ENCODE measurements at regions not wholly inside any gene's neighbourhood (a gene's known extent, or its start where the extent isn't known, plus 50 kb on each side); places are given as distances from the start of the nearest gene placed in this dataset.

DNA sequence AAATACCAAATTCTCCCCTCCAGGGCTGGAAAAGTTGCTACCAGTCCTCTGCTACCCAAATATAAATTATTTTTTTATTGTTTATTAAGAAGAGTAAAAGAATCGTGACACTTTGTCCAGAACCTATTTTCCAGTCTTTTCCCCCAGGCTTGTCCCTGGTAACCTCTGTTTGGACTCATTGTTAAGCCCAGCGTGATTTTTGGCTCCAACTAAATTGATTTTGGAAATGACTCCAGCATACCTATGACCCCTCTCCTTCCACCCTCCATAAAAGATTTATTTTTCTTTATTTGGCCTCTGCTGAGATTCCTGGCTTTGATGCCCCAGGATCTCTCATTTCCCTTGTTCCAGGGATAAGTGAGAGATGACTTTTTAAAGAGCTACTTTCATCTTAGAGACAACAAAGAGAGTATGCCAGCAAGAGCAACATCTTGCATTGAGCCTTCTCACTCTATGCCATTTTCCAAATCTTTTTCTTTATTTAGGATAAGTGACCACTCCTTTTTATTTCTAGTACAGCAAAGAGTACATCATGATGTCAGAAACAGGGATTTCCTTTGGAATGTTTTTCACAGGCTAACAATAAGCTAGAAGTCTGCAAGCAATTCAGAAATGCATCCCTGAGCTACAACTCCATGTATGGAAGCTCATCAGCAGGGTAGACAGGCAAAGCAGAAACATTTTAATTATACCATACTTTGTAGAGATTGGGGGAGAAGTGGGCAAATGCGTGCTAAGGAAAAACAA, 75.8 kb downstream of the DAD1 start:
- no peak for TF ChIP-seq CTCF (IDR thresholded peaks at IDR 0.05; ENCODE audit: insufficient read depth, missing control alignments)
- no peak for FAIRE-seq
- no peak for DNase-seq (ENCODE audit: insufficient read length, low spot score)

GRCh38 chr14:22512106-22512814, 76.8 kb downstream of the DAD1 start:
- no peak for DNase-seq (ENCODE audit: insufficient read length, low spot score)
- FAIRE-seq, result no peak
- TF ChIP-seq CTCF (IDR thresholded peaks at IDR 0.05; ENCODE audit: insufficient read depth, missing control alignments), result no peak

- no peak for DNase-seq (ENCODE audit: insufficient read length, low spot score)
- TF ChIP-seq CTCF (IDR thresholded peaks at IDR 0.05; ENCODE audit: insufficient read depth, missing control alignments), result no peak
- FAIRE-seq, result no peak
Measured at GRCh38 chr14:22510527-22511110, 78.4 kb downstream of the DAD1 start.

GRCh38 chr14:22509751-22510300, 79.2 kb downstream of the DAD1 start:
- DNase-seq (ENCODE audit: insufficient read length, low spot score) (no peak), FAIRE-seq (no peak)
- no peak for TF ChIP-seq CTCF (IDR thresholded peaks at IDR 0.05; ENCODE audit: insufficient read depth, missing control alignments)

DNA sequence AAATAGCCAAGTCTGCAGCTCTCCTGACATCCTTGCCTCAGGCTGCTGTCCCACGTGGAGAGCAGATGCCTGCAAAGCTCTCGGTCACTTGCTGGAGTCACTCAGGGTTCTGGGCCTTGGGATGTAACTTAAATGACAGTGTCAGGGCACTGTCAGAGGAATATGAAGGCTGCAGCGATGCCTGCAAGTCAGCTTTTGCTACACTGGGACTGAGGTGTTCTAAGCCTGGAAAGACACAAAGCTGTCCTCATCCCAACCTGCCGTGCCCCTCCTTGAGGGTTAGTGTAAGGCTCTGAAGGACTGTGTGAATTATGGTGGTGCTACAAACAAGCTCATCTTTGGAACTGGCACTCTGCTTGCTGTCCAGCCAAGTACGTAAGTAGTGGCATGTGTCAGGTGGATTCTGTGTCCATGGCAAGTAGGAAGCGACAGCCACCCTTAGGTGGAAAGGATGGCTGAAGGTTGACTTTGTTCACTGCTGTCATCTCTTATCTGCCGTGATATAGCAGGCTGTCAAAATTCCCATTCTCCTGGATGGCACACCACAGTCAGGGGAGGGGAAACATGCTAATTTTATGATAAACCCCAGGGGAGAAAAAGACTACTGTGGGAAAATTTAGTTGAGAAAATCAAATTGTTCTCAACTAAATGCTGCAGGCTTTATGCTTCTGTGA, 79.9 kb downstream of the DAD1 start:
- no peak for FAIRE-seq
- TF ChIP-seq CTCF (IDR thresholded peaks at IDR 0.05; ENCODE audit: insufficient read depth, missing control alignments), result no peak

DNA sequence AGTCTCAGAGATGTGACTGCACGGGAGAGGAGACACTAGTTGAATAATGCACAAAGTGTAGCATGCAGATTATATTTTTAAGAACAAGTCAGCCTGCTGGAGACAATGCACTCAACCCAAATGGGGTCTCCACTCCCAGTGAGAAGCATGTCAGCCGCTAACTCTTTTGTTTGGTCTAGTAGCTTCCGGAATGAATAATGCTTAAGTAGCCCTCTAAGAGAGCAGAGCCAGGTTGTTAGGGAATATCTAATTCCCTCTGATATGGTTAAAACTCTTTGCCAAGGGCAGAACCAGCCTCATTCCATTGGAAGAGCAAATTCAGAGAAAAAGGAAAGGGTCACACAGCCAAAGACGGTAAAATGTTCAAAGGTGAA, 80.4 kb downstream of the DAD1 start:
- no peak for DNase-seq (ENCODE audit: insufficient read length, low spot score)
- no peak for FAIRE-seq
- no peak for TF ChIP-seq CTCF (IDR thresholded peaks at IDR 0.05; ENCODE audit: insufficient read depth, missing control alignments)

More for the DNA sequence above, 79.9 kb downstream of the DAD1 start:
- no peak for DNase-seq (ENCODE audit: insufficient read length, low spot score)

Measured in D721Med (cell line).